ENCODE measurements at regions not wholly inside any gene's neighbourhood (a gene's known extent, or its start where the extent isn't known, plus 50 kb on each side); places are given as distances from the start of the nearest gene placed in this dataset.

DNA sequence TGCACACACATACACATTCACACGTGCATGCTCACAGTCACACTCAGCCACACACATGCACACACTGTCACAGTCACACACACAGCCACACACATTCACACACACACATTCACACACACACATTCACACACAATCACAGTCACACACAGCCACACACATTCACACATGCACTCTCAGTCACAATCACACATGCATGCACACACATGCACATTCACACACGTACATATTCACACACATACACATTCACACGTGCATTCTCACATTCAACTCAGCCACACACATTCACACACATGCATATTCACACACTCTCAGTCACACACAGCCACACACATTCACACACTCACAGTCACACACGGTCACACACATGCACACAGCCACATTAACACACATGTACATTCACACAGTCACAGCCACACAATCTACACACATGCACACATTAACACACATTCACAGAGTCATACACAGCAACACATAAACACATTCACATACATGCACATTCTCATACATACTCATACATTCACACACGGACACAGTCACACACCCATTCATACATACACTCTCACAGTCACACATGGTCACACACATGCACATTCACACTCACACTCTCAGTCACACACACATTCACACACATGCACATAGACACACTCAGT, 239.8 kb downstream of the EIPR1 start:
- TF ChIP-seq, protein P1, sequence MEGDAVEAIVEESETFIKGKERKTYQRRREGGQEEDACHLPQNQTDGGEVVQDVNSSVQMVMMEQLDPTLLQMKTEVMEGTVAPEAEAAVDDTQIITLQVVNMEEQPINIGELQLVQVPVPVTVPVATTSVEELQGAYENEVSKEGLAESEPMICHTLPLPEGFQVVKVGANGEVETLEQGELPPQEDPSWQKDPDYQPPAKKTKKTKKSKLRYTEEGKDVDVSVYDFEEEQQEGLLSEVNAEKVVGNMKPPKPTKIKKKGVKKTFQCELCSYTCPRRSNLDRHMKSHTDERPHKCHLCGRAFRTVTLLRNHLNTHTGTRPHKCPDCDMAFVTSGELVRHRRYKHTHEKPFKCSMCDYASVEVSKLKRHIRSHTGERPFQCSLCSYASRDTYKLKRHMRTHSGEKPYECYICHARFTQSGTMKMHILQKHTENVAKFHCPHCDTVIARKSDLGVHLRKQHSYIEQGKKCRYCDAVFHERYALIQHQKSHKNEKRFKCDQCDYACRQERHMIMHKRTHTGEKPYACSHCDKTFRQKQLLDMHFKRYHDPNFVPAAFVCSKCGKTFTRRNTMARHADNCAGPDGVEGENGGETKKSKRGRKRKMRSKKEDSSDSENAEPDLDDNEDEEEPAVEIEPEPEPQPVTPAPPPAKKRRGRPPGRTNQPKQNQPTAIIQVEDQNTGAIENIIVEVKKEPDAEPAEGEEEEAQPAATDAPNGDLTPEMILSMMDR (IDR thresholded peaks at IDR 0.05; ENCODE audit: low read length): no peak
- no peak for TF ChIP-seq EZH2 (optimal IDR thresholded peaks at IDR 0.05; ENCODE audit: low read depth, low read length)

All from MM.1S (cell line).